D721Med (cell line): ENCODE measurements at regions not wholly inside any gene's neighbourhood (a gene's known extent, or its start where the extent isn't known, plus 50 kb on each side); places are given as distances from the start of the nearest gene placed in this dataset.

Experiments
- DNase-seq: peaks from one replicate; pipeline ENCODE4 v3.0.0; 2011; ENCODE audit warnings: low spot score; ENCODE audit not compliant: insufficient read length
- FAIRE-seq: peaks from 2 replicates; lab custom pipeline; 2011; peaks lifted over from hg19 to GRCh38; lab: Jason Lieb, UNC
- TF ChIP-seq, protein P1 (sequence below): IDR thresholded peaks from 2 replicates; pipeline ENCODE4 v1.5.1; 2012; ENCODE audit warnings: mild to moderate bottlenecking, control low read depth; ENCODE audit not compliant: insufficient read depth; ENCODE audit errors: missing control alignments

DNA sequence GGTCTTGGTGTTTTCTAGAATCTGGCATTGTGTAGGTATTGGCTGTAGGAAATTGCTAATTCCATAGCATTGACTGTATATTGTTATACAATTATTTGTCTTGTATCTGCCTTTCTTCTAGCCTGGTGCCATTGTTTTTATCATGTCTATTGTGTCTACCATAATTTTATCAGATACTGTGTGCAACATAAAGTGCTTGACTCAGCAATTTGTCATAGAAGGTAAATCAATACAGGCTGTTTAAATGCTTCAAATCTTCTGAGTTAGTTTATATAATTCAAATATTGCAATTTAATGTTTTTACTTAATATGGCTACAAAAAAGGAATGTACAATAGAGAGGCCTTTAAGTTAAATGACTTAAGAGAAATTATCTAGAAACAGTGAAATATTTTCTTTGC, 263.3 kb upstream of the UGT8 start:
- TF ChIP-seq, protein P1, sequence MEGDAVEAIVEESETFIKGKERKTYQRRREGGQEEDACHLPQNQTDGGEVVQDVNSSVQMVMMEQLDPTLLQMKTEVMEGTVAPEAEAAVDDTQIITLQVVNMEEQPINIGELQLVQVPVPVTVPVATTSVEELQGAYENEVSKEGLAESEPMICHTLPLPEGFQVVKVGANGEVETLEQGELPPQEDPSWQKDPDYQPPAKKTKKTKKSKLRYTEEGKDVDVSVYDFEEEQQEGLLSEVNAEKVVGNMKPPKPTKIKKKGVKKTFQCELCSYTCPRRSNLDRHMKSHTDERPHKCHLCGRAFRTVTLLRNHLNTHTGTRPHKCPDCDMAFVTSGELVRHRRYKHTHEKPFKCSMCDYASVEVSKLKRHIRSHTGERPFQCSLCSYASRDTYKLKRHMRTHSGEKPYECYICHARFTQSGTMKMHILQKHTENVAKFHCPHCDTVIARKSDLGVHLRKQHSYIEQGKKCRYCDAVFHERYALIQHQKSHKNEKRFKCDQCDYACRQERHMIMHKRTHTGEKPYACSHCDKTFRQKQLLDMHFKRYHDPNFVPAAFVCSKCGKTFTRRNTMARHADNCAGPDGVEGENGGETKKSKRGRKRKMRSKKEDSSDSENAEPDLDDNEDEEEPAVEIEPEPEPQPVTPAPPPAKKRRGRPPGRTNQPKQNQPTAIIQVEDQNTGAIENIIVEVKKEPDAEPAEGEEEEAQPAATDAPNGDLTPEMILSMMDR, result no peak
- DNase-seq (no peak), FAIRE-seq (no peak)

- FAIRE-seq (no peak), DNase-seq (no peak)
- TF ChIP-seq, protein P1, result no peak
Measured at GRCh38 chr4:114343015-114343414, 255.6 kb upstream of the UGT8 start.

DNA sequence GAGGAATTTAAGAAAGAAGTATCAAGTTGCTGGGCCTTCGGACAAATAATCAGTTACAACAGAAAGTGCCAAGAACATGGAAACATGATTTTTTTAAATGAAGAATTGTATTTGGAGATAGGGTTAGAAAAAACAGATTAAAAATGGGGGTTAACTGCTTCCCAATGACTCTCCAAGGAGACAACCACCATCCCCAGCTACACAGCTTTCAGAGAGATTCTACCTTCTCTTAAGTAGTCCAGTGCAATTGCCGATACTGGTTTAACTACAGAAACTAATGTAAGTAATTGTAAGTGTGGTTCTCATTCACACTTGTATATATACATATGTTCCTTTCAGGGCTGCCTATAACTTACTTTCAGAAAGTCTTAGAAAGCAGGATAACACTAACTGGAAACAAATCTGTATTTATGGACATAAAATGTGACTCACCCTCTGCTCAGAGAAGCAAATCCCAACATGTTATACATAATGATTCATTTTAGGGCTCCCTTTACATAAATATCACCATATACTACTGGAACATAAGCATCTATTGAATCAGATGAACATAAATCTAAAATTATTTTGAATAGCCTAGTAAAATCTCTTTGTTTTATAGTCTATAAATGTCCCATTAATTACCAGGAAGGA, 248.9 kb upstream of the UGT8 start:
- DNase-seq (no peak), FAIRE-seq (no peak)
- TF ChIP-seq, protein P1, result no peak

GRCh38 chr4:114358901-114359300, 239.7 kb upstream of the UGT8 start:
- no peak for DNase-seq
- FAIRE-seq, result no peak
- TF ChIP-seq, protein P1, result no peak

GRCh38 chr4:114361249-114361648, 237.4 kb upstream of the UGT8 start:
- no peak for FAIRE-seq
- DNase-seq, result no peak
- TF ChIP-seq, protein P1, result no peak

DNA sequence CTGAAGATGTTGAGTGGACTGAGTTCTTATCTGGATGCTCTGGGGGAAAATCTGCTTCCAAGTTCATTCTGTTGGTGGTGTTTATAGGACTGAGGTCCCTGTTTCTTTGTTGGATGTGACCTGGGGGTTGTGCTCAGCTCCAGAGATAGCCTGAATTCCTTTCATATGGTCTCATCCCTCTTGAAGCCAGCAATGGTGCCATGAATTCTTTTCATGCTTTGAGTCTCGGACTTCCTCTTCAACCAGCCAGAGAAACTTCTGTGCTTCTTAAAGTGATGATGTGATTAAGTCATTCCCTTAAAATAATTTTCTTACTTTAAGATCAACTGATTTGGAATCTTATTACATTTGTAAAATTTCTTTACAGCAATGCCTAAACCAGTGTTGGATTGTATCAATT, 233.8 kb upstream of the UGT8 start:
- DNase-seq, result no peak
- TF ChIP-seq, protein P1, result no peak

GRCh38 chr4:114365591-114365990, 233.0 kb upstream of the UGT8 start:
- no peak for DNase-seq
- TF ChIP-seq, protein P1, result no peak
- no peak for FAIRE-seq

More for the DNA sequence above, 233.8 kb upstream of the UGT8 start:
- no peak for FAIRE-seq
